DOHH2 (cell line): ENCODE measurements at regions not wholly inside any gene's neighbourhood (a gene's known extent, or its start where the extent isn't known, plus 50 kb on each side); places are given as distances from the start of the nearest gene placed in this dataset.

Experiments
- CTCF ChIP-seq: fragments of 200-600 bp; sonication (generic); IDR thresholded peaks from one replicate; pipeline ENCODE4 v1.5.1; 2014; ENCODE audit warnings: antibody characterized with exemption, mild to moderate bottlenecking, low read depth, low read length; ENCODE audit not compliant: poor library complexity, severe bottlenecking
- EZH2phosphoT487 ChIP-seq: fragments of 200-600 bp; sonication (generic); IDR thresholded peaks from 2 replicates; pipeline ENCODE4 v1.6.1; 2017; ENCODE audit warnings: borderline replicate concordance, mild to moderate bottlenecking, antibody characterized with exemption, low read length, moderate library complexity, mixed read lengths

- TF ChIP-seq CTCF (no peak), EZH2phosphoT487 (no peak)
Observed at GRCh38 chr12:115377230-115377629, 693.3 kb upstream of the TBX3 start.
